ENCODE measurements at regions not wholly inside any gene's neighbourhood (a gene's known extent, or its start where the extent isn't known, plus 50 kb on each side); places are given as distances from the start of the nearest gene placed in this dataset.

- in situ Hi-C loops (cut with MboI; ENCODE audit: low sequenced_read_pairs in 4 of 4) = no loop called here
- Histone ChIP-seq H3K36me3 (no peaks in the 10 kb centered on the region), H3K4me3 (no peak overlapping the region), H3K9me3 (no peaks in the 10 kb centered on the region), H3K27ac (peak overlapping the region in 3 of 4 donors; percentile 82 to 91 (median 86)), H3K27me3 (no peaks in the 10 kb centered on the region), H3K4me1 (peaks cover 42 to 44% of the 10 kb centered on the region in 2 donors)
- ATAC-seq (peak in 1 of 2 donors; percentile 13), DNase-seq (peak in 1 of 2 donors; percentile 16)
- intact Hi-C loops (cut with DNase I; ENCODE audit: low total_unique reads) = loop anchor here (1.0 kb wide), 1 partner anchor 15 kb away; no protein-coding TSS in a partner anchor
- TF ChIP-seq CTCF (IDR thresholded peaks at IDR 0.05 in 4 of 5, conservative IDR thresholded peaks at IDR 0.05 in 1 of 5) (no peak), POLR2A (IDR thresholded peaks at IDR 0.05) (no peak)
Measured at GRCh38 chr6:40779409-40779808, 192.2 kb upstream of the LRFN2 start.

GRCh38 chr6:40778918-40779317 lies 191.8 kb upstream of the LRFN2 start:
- Histone ChIP-seq H3K9me3 (no peaks in the 10 kb centered on the region), H3K4me1 (peaks cover 42 to 43% of the 10 kb centered on the region in 2 donors), H3K27me3 (no peaks in the 10 kb centered on the region), H3K27ac (peak overlapping the region in 1 of 4 donors; percentile 82), H3K4me3 (no peak overlapping the region), H3K36me3 (no peaks in the 10 kb centered on the region)
- intact Hi-C loops (cut with DNase I; ENCODE audit: low total_unique reads) = loop anchor here (1.0 kb wide), 1 partner anchor 15 kb away; no protein-coding TSS in a partner anchor
- TF ChIP-seq POLR2A (IDR thresholded peaks at IDR 0.05) (no peak), CTCF (IDR thresholded peaks at IDR 0.05 in 4 of 5, conservative IDR thresholded peaks at IDR 0.05 in 1 of 5) (no peak)
- in situ Hi-C loops (cut with MboI; ENCODE audit: low sequenced_read_pairs in 4 of 4) = no loop called here
- ATAC-seq (no peak), DNase-seq (no peak)

GRCh38 chr6:40778196-40778595 lies 191.0 kb upstream of the LRFN2 start:
- no peak overlapping the region for H3K27ac ChIP-seq
- H3K9me3 ChIP-seq = no peaks in the 10 kb centered on the region
- no peaks in the 10 kb centered on the region for H3K36me3 ChIP-seq
- no peak for ATAC-seq
- H3K4me3 ChIP-seq = no peak overlapping the region
- intact Hi-C loops (cut with DNase I; ENCODE audit: low total_unique reads) (no loop called here), in situ Hi-C loops (cut with MboI; ENCODE audit: low sequenced_read_pairs in 4 of 4) (no loop called here)
- H3K27me3 ChIP-seq = no peaks in the 10 kb centered on the region
- no peak for DNase-seq
- TF ChIP-seq CTCF (IDR thresholded peaks at IDR 0.05 in 4 of 5, conservative IDR thresholded peaks at IDR 0.05 in 1 of 5) (no peak), POLR2A (IDR thresholded peaks at IDR 0.05) (no peak)
- H3K4me1 ChIP-seq = peaks cover 36% of the 10 kb centered on the region in 2 donors

- intact Hi-C loops (cut with DNase I; ENCODE audit: low total_unique reads) = no loop called here
- Histone ChIP-seq H3K36me3 (no peaks in the 10 kb centered on the region), H3K27me3 (no peaks in the 10 kb centered on the region), H3K4me1 (peaks cover 7% of the 10 kb centered on the region in 2 donors), H3K27ac (no peak overlapping the region), H3K9me3 (no peaks in the 10 kb centered on the region), H3K4me3 (no peak overlapping the region)
- DNase-seq (no peak), ATAC-seq (no peak)
- in situ Hi-C loops (cut with MboI; ENCODE audit: low sequenced_read_pairs in 4 of 4) = no loop called here
- no peak for TF ChIP-seq POLR2A (IDR thresholded peaks at IDR 0.05)
Measured at GRCh38 chr6:40774932-40775331, 187.8 kb upstream of the LRFN2 start.

GRCh38 chr6:40770794-40771193 lies 183.6 kb upstream of the LRFN2 start:
- TF ChIP-seq POLR2A (IDR thresholded peaks at IDR 0.05) (no peak), CTCF (IDR thresholded peaks at IDR 0.05 in 4 of 5, conservative IDR thresholded peaks at IDR 0.05 in 1 of 5) (no peak)
- intact Hi-C loops (cut with DNase I; ENCODE audit: low total_unique reads) (no loop called here), in situ Hi-C loops (cut with MboI; ENCODE audit: low sequenced_read_pairs in 4 of 4) (no loop called here)
- Histone ChIP-seq H3K36me3 (no peaks in the 10 kb centered on the region), H3K4me1 (peaks cover 0 to 2% of the 10 kb centered on the region in 2 donors), H3K27ac (no peak overlapping the region), H3K9me3 (no peaks in the 10 kb centered on the region), H3K4me3 (no peak overlapping the region), H3K27me3 (no peaks in the 10 kb centered on the region)
- ATAC-seq (no peak), DNase-seq (no peak)
